ENCODE measurements at regions not wholly inside any gene's neighbourhood (a gene's known extent, or its start where the extent isn't known, plus 50 kb on each side); places are given as distances from the start of the nearest gene placed in this dataset.

GRCh38 chr3:81432456-81432855 lies 329.0 kb downstream of the GBE1 start:
- no peaks in the 10 kb centered on the region for H3K4me1 ChIP-seq (ENCODE audit: control insufficient read depth, insufficient read depth, low read length)
- ChIA-PET CTCF (no interaction called here), POLR2A (no interaction called here)
- DNase-seq (ENCODE audit: low read depth, low spot score) (no peak), ATAC-seq (no peak)
- H3K27ac ChIP-seq (ENCODE audit: low read length) = no peak overlapping the region
- BruUV-seq (replicated peaks) = no TSS peak
- in situ Hi-C loops (cut with HindIII; ENCODE audit: low pct_unique_long_range_greater_than_20kb, low sequenced_read_pairs) = no loop called here
- H3K4me3 ChIP-seq (ENCODE audit: low read depth in 2 of 2, low read length in 2 of 2) = no peak overlapping the region
- no peaks in the 10 kb centered on the region for H3K27me3 ChIP-seq (ENCODE audit: control insufficient read depth, insufficient read depth, low read length)
- H3K9me3 ChIP-seq (ENCODE audit: control insufficient read depth, insufficient read depth, low read depth, low read length) = no peaks in the 10 kb centered on the region
- no peaks in the 10 kb centered on the region for H3K36me3 ChIP-seq (ENCODE audit: control insufficient read depth, insufficient read depth, low read length)
- intact Hi-C loops (cut with micrococcal nuclease; ENCODE audit: unreplicated experiment) = no loop called here
- TF ChIP-seq SIN3A (IDR thresholded peaks at IDR 0.05; ENCODE audit: borderline replicate concordance, insufficient read depth, low read depth, low read length) (no peak), TCF7L2 (IDR thresholded peaks at IDR 0.05; ENCODE audit: low read depth, low read length) (no peak), CTCF (IDR thresholded peaks at IDR 0.05) (no peak), REST (IDR thresholded peaks at IDR 0.05; ENCODE audit: insufficient read depth in 1 of 2, low read depth in 2 of 2, low read length in 1 of 2) (no peak), POLR2AphosphoS5 (IDR thresholded peaks at IDR 0.05; ENCODE audit: low read depth, low read length) (no peak)

GRCh38 chr3:81426826-81427577 lies 334.4 kb downstream of the GBE1 start:
- DNase-seq (ENCODE audit: low read depth, low spot score) = no peak
- in situ Hi-C loops (cut with HindIII; ENCODE audit: low pct_unique_long_range_greater_than_20kb, low sequenced_read_pairs) = no loop called here
- H3K4me3 ChIP-seq (ENCODE audit: low read depth in 2 of 2, low read length in 2 of 2) = no peak overlapping the region
- no peak overlapping the region for H3K27ac ChIP-seq (ENCODE audit: low read length)
- ChIA-PET CTCF (no interaction called here), POLR2A (no interaction called here)
- no peaks in the 10 kb centered on the region for H3K9me3 ChIP-seq (ENCODE audit: control insufficient read depth, insufficient read depth, low read depth, low read length)
- no peak for ATAC-seq
- no peaks in the 10 kb centered on the region for H3K27me3 ChIP-seq (ENCODE audit: control insufficient read depth, insufficient read depth, low read length)
- no peaks in the 10 kb centered on the region for H3K4me1 ChIP-seq (ENCODE audit: control insufficient read depth, insufficient read depth, low read length)
- intact Hi-C loops (cut with micrococcal nuclease; ENCODE audit: unreplicated experiment) = no loop called here
- H3K36me3 ChIP-seq (ENCODE audit: control insufficient read depth, insufficient read depth, low read length) = no peaks in the 10 kb centered on the region
- TF ChIP-seq REST (IDR thresholded peaks at IDR 0.05; ENCODE audit: insufficient read depth in 1 of 2, low read depth in 2 of 2, low read length in 1 of 2) (no peak), TCF7L2 (IDR thresholded peaks at IDR 0.05; ENCODE audit: low read depth, low read length) (no peak), SIN3A (IDR thresholded peaks at IDR 0.05; ENCODE audit: borderline replicate concordance, insufficient read depth, low read depth, low read length) (no peak), POLR2AphosphoS5 (IDR thresholded peaks at IDR 0.05; ENCODE audit: low read depth, low read length) (no peak), CTCF (IDR thresholded peaks at IDR 0.05) (no peak)
- no TSS peak for BruUV-seq (replicated peaks)

Data from Panc1 (cell line).